H9 (cell line): ENCODE measurements at regions not wholly inside any gene's neighbourhood (a gene's known extent, or its start where the extent isn't known, plus 50 kb on each side); places are given as distances from the start of the nearest gene placed in this dataset.

Source experiments
- DNase-seq: peaks from one replicate; pipeline ENCODE4 v3.0.0-alpha.2; 2017
- H2AFZ ChIP-seq: one replicate; pipeline ENCODE4 v1.6.1; 2013; ENCODE audit warnings: mild to moderate bottlenecking, low read length, control low read depth, moderate library complexity
- H2AK5ac ChIP-seq: 2 replicates; pipeline ENCODE4 v1.6.1; 2013; ENCODE audit warnings: low read length, control low read depth, mixed read lengths; ENCODE audit not compliant: insufficient read length
- H2BK120ac ChIP-seq: one replicate; pipeline ENCODE4 v1.6.1; 2013; ENCODE audit warnings: low read depth, mild to moderate bottlenecking, low read length, control low read depth, inconsistent platforms; ENCODE audit not compliant: poor library complexity, severe bottlenecking
- H2BK12ac ChIP-seq: 2 replicates; pipeline ENCODE4 v1.6.1; 2013; ENCODE audit warnings: low read length, control low read depth, mixed read lengths, low read depth; ENCODE audit not compliant: insufficient read length
- H2BK15ac ChIP-seq: 2 replicates; pipeline ENCODE4 v1.6.1; 2013; ENCODE audit warnings: low read depth, low read length, control low read depth
- H2BK20ac ChIP-seq: one replicate; pipeline ENCODE4 v1.6.1; 2013; ENCODE audit warnings: low read depth, mild to moderate bottlenecking, low read length, control low read depth, inconsistent platforms; ENCODE audit not compliant: poor library complexity, severe bottlenecking
- H2BK5ac ChIP-seq: 2 replicates; pipeline ENCODE4 v1.6.1; 2013; ENCODE audit warnings: low read length, control low read depth, mixed read lengths; ENCODE audit not compliant: insufficient read length
- H3K14ac ChIP-seq: 2 replicates; pipeline ENCODE4 v1.6.1; 2013; ENCODE audit warnings: low read length, control low read depth; ENCODE audit not compliant: insufficient read depth
- H3K18ac ChIP-seq: 2 replicates; pipeline ENCODE4 v1.6.1; 2013; ENCODE audit warnings: low read depth, mild to moderate bottlenecking, mixed read lengths, low read length, control low read depth; ENCODE audit not compliant: insufficient read length
- H3K23ac ChIP-seq: 2 replicates; pipeline ENCODE4 v1.6.1; 2013; ENCODE audit warnings: low read length, control low read depth, mixed read lengths, low read depth; ENCODE audit not compliant: insufficient read length
- H3K23me2 ChIP-seq: 2 replicates; pipeline ENCODE4 v1.6.1; 2013; ENCODE audit warnings: low read depth, mild to moderate bottlenecking, mixed read lengths, low read length, control low read depth; ENCODE audit not compliant: insufficient read length, poor library complexity, severe bottlenecking
- H3K27ac ChIP-seq: 2 replicates; pipeline ENCODE4 v1.5.1; 2013; ENCODE audit warnings: low read length, control low read depth, mixed read lengths, low read depth; ENCODE audit not compliant: insufficient read length
- H3K27me3 ChIP-seq: 2 replicates; pipeline ENCODE4 v1.6.1; 2013; ENCODE audit warnings: low read length, control low read depth, inconsistent platforms; ENCODE audit not compliant: insufficient read depth
- H3K4ac ChIP-seq: 2 replicates; pipeline ENCODE4 v1.6.1; 2013; ENCODE audit warnings: low read depth, mild to moderate bottlenecking, control low read depth, inconsistent platforms, low read length, moderate library complexity
- H3K4me1 ChIP-seq: 2 replicates; pipeline ENCODE4 v1.6.1; 2013; ENCODE audit warnings: low read length, control low read depth, inconsistent platforms; ENCODE audit not compliant: insufficient read depth
- H3K4me2 ChIP-seq: 2 replicates; pipeline ENCODE4 v1.6.1; 2013; ENCODE audit warnings: low read length, control low read depth, mixed read lengths; ENCODE audit not compliant: insufficient read length, insufficient read depth
- H3K56ac ChIP-seq: 2 replicates; pipeline ENCODE4 v1.6.1; 2013; ENCODE audit warnings: low read depth, mild to moderate bottlenecking, mixed read lengths, low read length, control low read depth; ENCODE audit not compliant: insufficient read length
- H3K79me1 ChIP-seq: 2 replicates; pipeline ENCODE4 v1.6.1; 2013; ENCODE audit warnings: low read depth, mild to moderate bottlenecking, moderate library complexity, low read length, control low read depth, inconsistent platforms; ENCODE audit not compliant: insufficient read depth, poor library complexity, severe bottlenecking
- H3K79me2 ChIP-seq: 2 replicates; pipeline ENCODE4 v1.6.1; 2013; ENCODE audit warnings: low read length, control low read depth, inconsistent platforms; ENCODE audit not compliant: insufficient read depth
- H3K9ac ChIP-seq: 2 replicates; pipeline ENCODE4 v1.6.1; 2013; ENCODE audit warnings: low read length, control low read depth, mixed read lengths; ENCODE audit not compliant: insufficient read length; ENCODE audit errors: extremely low read depth
- H3K9me3 ChIP-seq: one replicate; pipeline ENCODE4 v1.6.1; 2013; ENCODE audit warnings: low read depth, low read length, inconsistent platforms; ENCODE audit not compliant: control insufficient read depth
- H3T11ph ChIP-seq: one replicate; pipeline ENCODE4 v1.6.1; 2013; ENCODE audit warnings: mild to moderate bottlenecking, low read length, control low read depth, inconsistent platforms
- H4K20me1 ChIP-seq: one replicate; pipeline ENCODE4 v1.6.1; 2013; ENCODE audit not compliant: control insufficient read depth, insufficient read length, insufficient read depth
- H4K5ac ChIP-seq: 2 replicates; pipeline ENCODE4 v1.6.1; 2013; ENCODE audit warnings: low read depth, mild to moderate bottlenecking, mixed read lengths, low read length, control low read depth; ENCODE audit not compliant: insufficient read length
- H4K8ac ChIP-seq: replicated peaks from 2 replicates; pipeline ENCODE4 v1.6.1; 2013; ENCODE audit warnings: low read length, control low read depth, mixed read lengths, low read depth; ENCODE audit not compliant: insufficient read length
- H4K91ac ChIP-seq: 2 replicates; pipeline ENCODE4 v1.6.1; 2013; ENCODE audit warnings: low read depth, mild to moderate bottlenecking, moderate library complexity, mixed read lengths, low read length, control low read depth; ENCODE audit not compliant: insufficient read length
- H3K27ac Mint-ChIP-seq, 3 experiments: 2 replicates in 2 of 3; 3 replicates in 1 of 3; pipeline ENCODE4 v1.8.0; 2020 to 2021; ENCODE audit warnings: mixed read lengths in 3 of 3, mild to moderate bottlenecking in 1 of 3, moderate library complexity in 1 of 3
- H3K27me3 Mint-ChIP-seq: 2 replicates; pipeline ENCODE4 v1.8.0; 2021; ENCODE audit warnings: low read depth, mild to moderate bottlenecking, moderate library complexity, mixed read lengths
- H3K36me3 Mint-ChIP-seq, 3 experiments: 2 replicates in 2 of 3; 3 replicates in 1 of 3; pipeline ENCODE4 v1.8.0; 2020 to 2021; ENCODE audit warnings: low read depth in 3 of 3, mixed read lengths in 3 of 3; ENCODE audit not compliant: insufficient read depth in 1 of 3
- H3K4me1 Mint-ChIP-seq, 2 experiments: 2 replicates each; pipeline ENCODE4 v1.8.0; 2020; ENCODE audit warnings: mixed read lengths in 2 of 2
- H3K4me3 Mint-ChIP-seq, 2 experiments: 2 replicates in 1 of 2; 3 replicates in 1 of 2; pipeline ENCODE4 v1.8.0; 2020 to 2021; ENCODE audit warnings: mild to moderate bottlenecking in 2 of 2, mixed read lengths in 2 of 2, moderate library complexity in 1 of 2
- H3K9me3 Mint-ChIP-seq, 2 experiments: 2 replicates in 1 of 2; 3 replicates in 1 of 2; pipeline ENCODE4 v1.8.0; 2020; ENCODE audit warnings: mild to moderate bottlenecking in 2 of 2, mixed read lengths in 2 of 2, moderate library complexity in 1 of 2
- CTCF ChIP-seq: fragments of 200-600 bp; sonication (generic); conservative IDR thresholded peaks from 3 replicates; pipeline ENCODE4 v1.8.0; 2021; ENCODE audit warnings: antibody characterized with exemption, mild to moderate bottlenecking
- WGBS: extraction: QIAGEN DNeasy Blood & Tissue Kit; methylation state at CpG from one replicate; pipeline ENCODE4 v1.1.7; 2013; ENCODE audit warnings: missing lambda C conversion rate, low lambda C conversion rate, mixed read lengths; ENCODE audit not compliant: insufficient read length; ENCODE audit errors: extremely low coverage; 5-methylcytosine and 5-hydroxymethylcytosine counted together

GRCh38 chr3:6264036-6264435, 596.9 kb upstream of the GRM7 start:
- Mint-ChIP-seq H3K9me3 (peaks cover 3% of the 10 kb centered on the region in 2 experiments; a peak in 3 of 5 replicates), H3K27ac (no peak overlapping the region), H3K4me1 (no peaks in the 10 kb centered on the region), H3K36me3 (peaks cover 0 to 2% (median 0%) of the 10 kb centered on the region in 3 experiments; a peak in 2 of 7 replicates), H3K4me3 (no peak overlapping the region), H3K27me3 (no peaks in the 10 kb centered on the region)
- DNase-seq: no peak
- no peak for TF ChIP-seq CTCF
- H2BK5ac ChIP-seq: no peak overlapping the region
- H2BK20ac ChIP-seq: no peak overlapping the region
- no peak overlapping the region for H4K8ac ChIP-seq
- H3K9me3 ChIP-seq: no peaks in the 10 kb centered on the region
- no peak overlapping the region for H4K5ac ChIP-seq
- H2AK5ac ChIP-seq: no peak overlapping the region
- WGBS: no CpG with 5 or more reads among the region's 1 CpG
- no peaks in the 10 kb centered on the region for H3K4me1 ChIP-seq
- no peaks in the 10 kb centered on the region for H3K23me2 ChIP-seq
- no peak overlapping the region for H3T11ph ChIP-seq
- H2BK12ac ChIP-seq: no peak overlapping the region
- H3K27ac ChIP-seq: no peak overlapping the region
- no peak overlapping the region for H2BK15ac ChIP-seq
- no peak overlapping the region for H3K14ac ChIP-seq
- no peak overlapping the region for H3K23ac ChIP-seq
- no peaks in the 10 kb centered on the region for H3K79me2 ChIP-seq
- H3K27me3 ChIP-seq: no peaks in the 10 kb centered on the region
- no peaks in the 10 kb centered on the region for H3K79me1 ChIP-seq
- H3K18ac ChIP-seq: no peak overlapping the region
- H4K20me1 ChIP-seq: no peaks in the 10 kb centered on the region
- no peak overlapping the region for H3K56ac ChIP-seq
- no peak overlapping the region for H4K91ac ChIP-seq
- no peak overlapping the region for H3K9ac ChIP-seq
- no peak overlapping the region for H3K4me2 ChIP-seq
- no peak overlapping the region for H2AFZ ChIP-seq
- H2BK120ac ChIP-seq: no peak overlapping the region
- no peak overlapping the region for H3K4ac ChIP-seq
